ENCODE measurements at regions not wholly inside any gene's neighbourhood (a gene's known extent, or its start where the extent isn't known, plus 50 kb on each side); places are given as distances from the start of the nearest gene placed in this dataset.
"Not testable (repeated sequence)": the region's sequence is repeated elsewhere in the genome, so short reads cannot be mapped to it uniquely, and the experiment has no call there.

DNA sequence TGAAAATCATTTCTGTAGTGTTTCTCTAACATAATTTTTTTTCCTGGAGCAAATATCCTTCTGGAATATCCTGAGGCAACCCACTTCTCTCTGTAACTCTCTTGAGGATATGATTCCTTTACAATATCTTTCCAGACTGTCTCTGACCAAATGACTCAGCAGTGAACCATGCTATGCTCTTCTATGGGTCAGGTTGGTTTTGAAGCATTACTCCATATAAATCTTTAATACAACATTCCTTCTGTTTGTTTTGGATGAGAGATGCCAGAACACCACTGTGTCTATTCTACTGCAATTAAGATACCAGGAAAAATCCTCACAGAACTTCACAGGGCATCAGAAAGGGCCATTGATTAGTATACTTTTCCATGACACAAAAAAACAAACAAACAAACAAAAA is 626.4 kb upstream of the ZNF385D start:
- no peak overlapping the region for H3K4me3 ChIP-seq
- H3K27me3 ChIP-seq: peaks cover 0 to 9% of the 10 kb centered on the region in 2 donors
- no peaks in the 10 kb centered on the region for H3K9me3 ChIP-seq
- DNase-seq (ENCODE audit: low spot score in 2 of 2): no peak
- no peak overlapping the region for H3K27ac ChIP-seq
- peaks cover 0 to 7% (median 2%) of the 10 kb centered on the region in 4 donors for H3K4me1 ChIP-seq
- TF ChIP-seq, protein P1, sequence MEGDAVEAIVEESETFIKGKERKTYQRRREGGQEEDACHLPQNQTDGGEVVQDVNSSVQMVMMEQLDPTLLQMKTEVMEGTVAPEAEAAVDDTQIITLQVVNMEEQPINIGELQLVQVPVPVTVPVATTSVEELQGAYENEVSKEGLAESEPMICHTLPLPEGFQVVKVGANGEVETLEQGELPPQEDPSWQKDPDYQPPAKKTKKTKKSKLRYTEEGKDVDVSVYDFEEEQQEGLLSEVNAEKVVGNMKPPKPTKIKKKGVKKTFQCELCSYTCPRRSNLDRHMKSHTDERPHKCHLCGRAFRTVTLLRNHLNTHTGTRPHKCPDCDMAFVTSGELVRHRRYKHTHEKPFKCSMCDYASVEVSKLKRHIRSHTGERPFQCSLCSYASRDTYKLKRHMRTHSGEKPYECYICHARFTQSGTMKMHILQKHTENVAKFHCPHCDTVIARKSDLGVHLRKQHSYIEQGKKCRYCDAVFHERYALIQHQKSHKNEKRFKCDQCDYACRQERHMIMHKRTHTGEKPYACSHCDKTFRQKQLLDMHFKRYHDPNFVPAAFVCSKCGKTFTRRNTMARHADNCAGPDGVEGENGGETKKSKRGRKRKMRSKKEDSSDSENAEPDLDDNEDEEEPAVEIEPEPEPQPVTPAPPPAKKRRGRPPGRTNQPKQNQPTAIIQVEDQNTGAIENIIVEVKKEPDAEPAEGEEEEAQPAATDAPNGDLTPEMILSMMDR (IDR thresholded peaks at IDR 0.05): no peak
- TF ChIP-seq EP300 (IDR thresholded peaks at IDR 0.05): no peak
- no peak for TF ChIP-seq POLR2A (IDR thresholded peaks at IDR 0.05)
- H3K36me3 ChIP-seq: no peaks in the 10 kb centered on the region

- no peaks in the 10 kb centered on the region for H3K4me1 ChIP-seq
- no peak for DNase-seq (ENCODE audit: low spot score in 2 of 2)
- TF ChIP-seq EP300 (IDR thresholded peaks at IDR 0.05) (no peak), POLR2A (IDR thresholded peaks at IDR 0.05) (no peak)
- TF ChIP-seq, protein P1 (IDR thresholded peaks at IDR 0.05): no peak
- no peaks in the 10 kb centered on the region for H3K9me3 ChIP-seq
- H3K36me3 ChIP-seq: no peaks in the 10 kb centered on the region
- no peak overlapping the region for H3K4me3 ChIP-seq
- H3K27me3 ChIP-seq: no peaks in the 10 kb centered on the region
- no peak overlapping the region for H3K27ac ChIP-seq
Observed at GRCh38 chr3:22378869-22379268, 627.9 kb upstream of the ZNF385D start.

DNA sequence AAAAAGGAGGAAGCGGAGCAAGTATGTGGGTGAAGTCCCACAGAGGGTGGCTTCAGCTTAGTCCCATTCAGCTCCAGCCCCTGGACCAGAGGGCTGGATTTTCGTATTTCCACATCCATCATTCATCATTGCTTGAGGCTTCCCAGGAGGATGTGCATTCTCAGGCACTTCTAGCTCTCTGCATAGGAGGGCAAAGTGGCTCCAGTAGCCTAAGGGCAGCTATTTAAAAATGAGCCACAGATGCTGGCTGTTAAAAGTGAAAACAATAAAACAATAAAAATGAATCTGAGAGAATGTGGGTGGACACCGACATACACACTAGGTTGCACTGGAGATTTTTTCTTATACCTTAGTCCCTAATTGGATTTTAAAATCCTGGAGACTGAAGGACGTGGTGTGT is 629.2 kb upstream of the ZNF385D start:
- no peaks in the 10 kb centered on the region for H3K9me3 ChIP-seq
- TF ChIP-seq, protein P1 (IDR thresholded peaks at IDR 0.05): no peak
- no peak for TF ChIP-seq POLR2A (IDR thresholded peaks at IDR 0.05)
- TF ChIP-seq EP300 (IDR thresholded peaks at IDR 0.05): no peak
- H3K4me3 ChIP-seq: no peak overlapping the region
- H3K27me3 ChIP-seq: no peaks in the 10 kb centered on the region
- WGBS, 2 donors: 60% methylated on average over 4 of the region's 4 CpGs
- H3K4me1 ChIP-seq: no peaks in the 10 kb centered on the region
- H3K36me3 ChIP-seq: no peaks in the 10 kb centered on the region
- no peak for DNase-seq (ENCODE audit: low spot score in 2 of 2)
- H3K27ac ChIP-seq: no peak overlapping the region

DNA sequence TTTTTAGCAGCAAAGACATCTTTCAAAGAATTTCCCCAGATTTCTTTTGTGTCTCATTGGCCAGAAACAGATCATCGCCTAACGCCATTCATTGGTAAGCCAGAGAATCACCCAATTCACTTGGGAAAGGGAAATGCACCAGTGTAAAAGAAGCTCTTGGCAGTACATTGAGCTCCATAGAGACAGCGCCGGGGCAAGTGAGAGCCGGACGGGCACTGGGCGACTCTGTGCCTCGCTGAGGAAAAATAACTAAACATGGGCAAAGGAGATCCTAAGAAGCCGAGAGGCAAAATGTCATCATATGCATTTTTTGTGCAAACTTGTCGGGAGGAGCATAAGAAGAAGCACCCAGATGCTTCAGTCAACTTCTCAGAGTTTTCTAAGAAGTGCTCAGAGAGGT is 630.6 kb upstream of the ZNF385D start:
- WGBS, 2 donors: 78 to 87% methylated on average over 10 of the region's 10 CpGs
- H3K27me3 ChIP-seq; DNase-seq (ENCODE audit: low spot score in 2 of 2): not testable (repeated sequence)

DNA sequence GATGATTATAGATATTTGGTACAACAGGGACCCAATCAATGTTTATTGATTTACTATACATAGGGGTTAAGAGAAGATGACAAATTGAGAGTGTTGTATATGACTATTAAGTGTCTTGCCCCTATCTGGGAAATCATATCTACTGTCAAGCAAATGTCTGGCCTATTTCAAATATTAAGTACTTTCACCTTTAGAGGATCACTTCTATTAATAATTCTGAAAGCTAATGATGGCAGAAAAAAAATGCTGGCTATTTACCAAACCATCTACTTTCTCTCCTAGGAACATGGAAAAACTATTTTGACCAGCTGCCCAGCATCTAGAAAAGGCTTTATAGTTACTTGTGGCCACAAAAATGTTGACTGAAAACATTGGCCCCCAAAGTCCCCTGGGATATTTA is 632.3 kb upstream of the ZNF385D start:
- Histone ChIP-seq H3K27me3 (no peaks in the 10 kb centered on the region), H3K27ac (no peak overlapping the region), H3K36me3 (no peaks in the 10 kb centered on the region), H3K4me3 (no peak overlapping the region), H3K9me3 (no peaks in the 10 kb centered on the region), H3K4me1 (no peaks in the 10 kb centered on the region)
- DNase-seq (ENCODE audit: low spot score in 2 of 2): no peak
- TF ChIP-seq POLR2A (IDR thresholded peaks at IDR 0.05) (no peak), EP300 (IDR thresholded peaks at IDR 0.05) (no peak)
- TF ChIP-seq, protein P1 (IDR thresholded peaks at IDR 0.05): no peak

More for the DNA sequence above, 630.6 kb upstream of the ZNF385D start:
- not testable (repeated sequence) for H3K27ac ChIP-seq, H3K9me3 ChIP-seq, H3K36me3 ChIP-seq, H3K4me1 ChIP-seq, H3K4me3 ChIP-seq

GRCh38 chr3:22386107-22386506 is 635.1 kb upstream of the ZNF385D start:
- DNase-seq (ENCODE audit: low spot score in 2 of 2): no peak
- no peaks in the 10 kb centered on the region for H3K4me1 ChIP-seq
- no peaks in the 10 kb centered on the region for H3K9me3 ChIP-seq
- H3K36me3 ChIP-seq: no peaks in the 10 kb centered on the region
- H3K27me3 ChIP-seq: no peaks in the 10 kb centered on the region
- no peak overlapping the region for H3K4me3 ChIP-seq
- H3K27ac ChIP-seq: no peak overlapping the region
- WGBS, 2 donors: 88 to 92% methylated on average over 2 of the region's 2 CpGs
- TF ChIP-seq POLR2A (IDR thresholded peaks at IDR 0.05) (no peak), EP300 (IDR thresholded peaks at IDR 0.05) (no peak)
- TF ChIP-seq, protein P1 (IDR thresholded peaks at IDR 0.05): no peak
